WTC11 (cell line): ENCODE measurements at regions not wholly inside any gene's neighbourhood (a gene's known extent, or its start where the extent isn't known, plus 50 kb on each side); places are given as distances from the start of the nearest gene placed in this dataset.

Source experiments
- ATAC-seq: fragments of 200-7000 bp; cut with Tn5 transposase; 2 replicates; pipeline ENCODE4 v1.10.0; 2021; ENCODE audit warnings: mild to moderate bottlenecking, moderate library complexity
- CTCF ChIA-PET: fragments of 300-600 bp; sonication (Branson Sonifier 250); formaldehyde crosslinking; loops from one replicate; lab custom pipeline; 2021; ENCODE audit warnings: antibody characterized with exemption; lab: Charles Lee
- POLR2A ChIA-PET: fragments of 350-600 bp; sonication (Branson Sonifier 250); formaldehyde crosslinking; loops from one replicate; lab custom pipeline; 2021; ENCODE audit warnings: antibody characterized with exemption; lab: Charles Lee
- DNase-seq: peaks from one replicate; pipeline ENCODE4 v3.0.0; 2021; ENCODE audit warnings: low spot score
- H3K27ac Mint-ChIP-seq: 2 replicates; pipeline ENCODE4 v1.8.0; 2021; ENCODE audit warnings: mixed read lengths
- H3K27me3 Mint-ChIP-seq: 2 replicates; pipeline ENCODE4 v1.8.0; 2021; ENCODE audit warnings: low read depth, mild to moderate bottlenecking, moderate library complexity, mixed read lengths
- H3K36me3 Mint-ChIP-seq: 2 replicates; pipeline ENCODE4 v1.8.0; 2021; ENCODE audit warnings: mixed read lengths
- H3K4me1 Mint-ChIP-seq: 2 replicates; pipeline ENCODE4 v1.8.0; 2022; ENCODE audit warnings: mixed read lengths
- H3K4me3 Mint-ChIP-seq: 2 replicates; pipeline ENCODE4 v1.8.0; 2021; ENCODE audit warnings: mild to moderate bottlenecking, moderate library complexity, mixed read lengths
- H3K9me3 Mint-ChIP-seq: 2 replicates; pipeline ENCODE4 v1.8.0; 2021; ENCODE audit warnings: mixed read lengths
- AR ChIP-seq: fragments of 250-450 bp; sonication (Bioruptor Pico); IDR thresholded peaks from 2 replicates; pipeline ENCODE4 v1.9.0; 2021; ENCODE audit warnings: mild to moderate bottlenecking
- CREM ChIP-seq: sonication (generic); formaldehyde crosslinking; IDR thresholded peaks from 2 replicates; pipeline ENCODE4 v1.8.1; 2022; ENCODE audit warnings: mild to moderate bottlenecking, missing genetic modification reagents, moderate library complexity
- ERG ChIP-seq: fragments of 250-450 bp; sonication (Bioruptor Pico); IDR thresholded peaks from 2 replicates; pipeline ENCODE4 v1.8.0; 2021; ENCODE audit warnings: mild to moderate bottlenecking
- FOXJ3 ChIP-seq: sonication (generic); formaldehyde crosslinking; IDR thresholded peaks from 2 replicates; pipeline ENCODE4 v1.9.0; 2021; ENCODE audit warnings: missing genetic modification reagents, mild to moderate bottlenecking, borderline replicate concordance
- MLX ChIP-seq: sonication (generic); formaldehyde crosslinking; IDR thresholded peaks from 2 replicates; pipeline ENCODE4 v1.8.1; 2023; ENCODE audit warnings: mild to moderate bottlenecking, missing genetic modification reagents, moderate library complexity
- MXD4 ChIP-seq: fragments of 250-450 bp; sonication (Bioruptor Pico); IDR thresholded peaks from 2 replicates; pipeline ENCODE4 v1.8.0; 2021; ENCODE audit warnings: mild to moderate bottlenecking, moderate library complexity, borderline replicate concordance
- NFYB ChIP-seq: sonication (generic); formaldehyde crosslinking; conservative IDR thresholded peaks from 2 replicates; pipeline ENCODE4 v1.8.0; 2022; ENCODE audit warnings: low read depth, missing genetic modification reagents
- PRDM15 ChIP-seq: sonication (generic); formaldehyde crosslinking; IDR thresholded peaks from 2 replicates; pipeline ENCODE4 v1.8.0; 2022; ENCODE audit warnings: missing genetic modification reagents
- PREB ChIP-seq: sonication (generic); formaldehyde crosslinking; IDR thresholded peaks from 2 replicates; pipeline ENCODE4 v1.8.1; 2022; ENCODE audit warnings: mild to moderate bottlenecking, missing genetic modification reagents, moderate library complexity, borderline replicate concordance
- RELA ChIP-seq: sonication (generic); formaldehyde crosslinking; IDR thresholded peaks from 2 replicates; pipeline ENCODE4 v1.8.1; 2022; ENCODE audit warnings: missing genetic modification reagents, mild to moderate bottlenecking, borderline replicate concordance
- RORB ChIP-seq: fragments of 250-450 bp; sonication (Bioruptor Pico); IDR thresholded peaks from 2 replicates; pipeline ENCODE4 v1.9.0; 2021; ENCODE audit warnings: mild to moderate bottlenecking
- SOX15 ChIP-seq: fragments of 250-450 bp; sonication (Bioruptor Pico); IDR thresholded peaks from 2 replicates; pipeline ENCODE4 v1.9.0; 2021; ENCODE audit warnings: mild to moderate bottlenecking
- SP1 ChIP-seq: sonication (generic); formaldehyde crosslinking; conservative IDR thresholded peaks from 2 replicates; pipeline ENCODE4 v1.8.1; 2022; ENCODE audit warnings: missing genetic modification reagents
- ZMAT4 ChIP-seq: fragments of 250-450 bp; sonication (Bioruptor Pico); IDR thresholded peaks from 2 replicates; pipeline ENCODE4 v1.9.0; 2021; ENCODE audit warnings: mild to moderate bottlenecking
- ZNF232 ChIP-seq: sonication (generic); formaldehyde crosslinking; IDR thresholded peaks from 2 replicates; pipeline ENCODE4 v1.8.0; 2022; ENCODE audit warnings: mild to moderate bottlenecking, missing genetic modification reagents
- ZNF396 ChIP-seq: fragments of 250-450 bp; sonication (Bioruptor Pico); IDR thresholded peaks from 2 replicates; pipeline ENCODE4 v1.8.0; 2021; ENCODE audit warnings: mild to moderate bottlenecking, moderate library complexity, borderline replicate concordance
- ZNF423 ChIP-seq: fragments of 250-450 bp; sonication (Bioruptor Pico); IDR thresholded peaks from 2 replicates; pipeline ENCODE4 v2.1.2; 2022; ENCODE audit warnings: mild to moderate bottlenecking, moderate library complexity
- ZNF512 ChIP-seq: sonication (generic); formaldehyde crosslinking; IDR thresholded peaks from 2 replicates; pipeline ENCODE4 v1.8.1; 2022; ENCODE audit warnings: missing genetic modification reagents, borderline replicate concordance
- ZNF532 ChIP-seq: fragments of 250-450 bp; sonication (Bioruptor Pico); IDR thresholded peaks from 2 replicates; pipeline ENCODE4 v1.9.0; 2021; ENCODE audit warnings: mild to moderate bottlenecking, borderline replicate concordance

- no peak for TF ChIP-seq ERG (CRISPR knock-in tag)
- TF ChIP-seq AR (CRISPR knock-in tag), result no peak
- no peak for TF ChIP-seq ZNF423 (CRISPR knock-in tag)
- no peak for TF ChIP-seq SP1
- no peak for TF ChIP-seq FOXJ3
- TF ChIP-seq RORB (CRISPR knock-in tag), result no peak
- no peak for TF ChIP-seq SOX15 (CRISPR knock-in tag)
- TF ChIP-seq CREM (CRISPR knock-in tag), result no peak
- TF ChIP-seq RELA, result no peak
- TF ChIP-seq, all 79 proteins: peak for 0
Measured at GRCh38 chr20:20956513-20956931, 149.6 kb downstream of the LINC00237 start (continued).

GRCh38 chr20:20955892-20956291 is 150.3 kb downstream of the LINC00237 start:
- ATAC-seq (peak; percentile 61; the same call in 1 of the 2 replicates), DNase-seq (peak; percentile 10)
- no peaks in the 10 kb centered on the region; the same call in 1 of the 2 replicates for H3K27me3 Mint-ChIP-seq
- peaks cover 5% of the 10 kb centered on the region for H3K4me1 Mint-ChIP-seq
- H3K4me3 Mint-ChIP-seq, result no peak overlapping the region
- H3K36me3 Mint-ChIP-seq, result no peaks in the 10 kb centered on the region
- H3K27ac Mint-ChIP-seq, result no peak overlapping the region
- CTCF ChIA-PET, result interaction anchor here (1.9 kb wide), 1 partner anchor 96 kb away, joined by 4 read pairs; no protein-coding TSS in a partner anchor
- POLR2A ChIA-PET, result no interaction called here
- no peaks in the 10 kb centered on the region for H3K9me3 Mint-ChIP-seq
- TF ChIP-seq FOXJ3 (no peak), ZNF423 (CRISPR knock-in tag) (no peak), PRDM15 (CRISPR knock-in tag) (no peak), ZNF532 (CRISPR knock-in tag) (no peak), ZMAT4 (CRISPR knock-in tag) (no peak), ZNF232 (CRISPR knock-in tag) (no peak), MLX (CRISPR knock-in tag) (no peak), ZNF396 (CRISPR knock-in tag) (no peak), PREB (CRISPR knock-in tag) (no peak), ZNF512 (no peak), NFYB (CRISPR knock-in tag) (no peak), MXD4 (CRISPR knock-in tag) (no peak), SP1 (no peak)
